ENCODE measurements at regions not wholly inside any gene's neighbourhood (a gene's known extent, or its start where the extent isn't known, plus 50 kb on each side); places are given as distances from the start of the nearest gene placed in this dataset.

GRCh38 chr12:24424376-24424775, 474.9 kb upstream of the SOX5 start:
- FAIRE-seq (no peak), DNase-seq (ENCODE audit: low spot score) (no peak), ATAC-seq (no peak)
- H3K4me3 ChIP-seq (replicated peaks in 1 of 3; ENCODE audit: insufficient read depth in 1 of 3, low read depth in 2 of 3, low read length in 3 of 3), result no peak overlapping the region
- 44% methylated on average over 2 of the region's 2 CpGs for WGBS (ENCODE audit: low lambda C conversion rate)
- no peak overlapping the region for H3K9ac ChIP-seq (ENCODE audit: insufficient read depth, low read depth, low read length)
- in situ Hi-C loops (cut with HindIII; ENCODE audit: extremely low pct_ligation_motif_present, low pct_unique_long_range_greater_than_20kb) (no loop called here), intact Hi-C loops (cut with micrococcal nuclease; ENCODE audit: unreplicated experiment) (no loop called here)
- H4K20me1 ChIP-seq (ENCODE audit: insufficient read depth, low read length), result no peaks in the 10 kb centered on the region
- no peak overlapping the region for H3K27ac ChIP-seq (ENCODE audit: extremely low read length, insufficient read depth, low read length)
- no peaks in the 10 kb centered on the region for H3K27me3 ChIP-seq (ENCODE audit: control insufficient read depth in 1 of 2, insufficient read depth in 2 of 2, low read length in 2 of 2)
- no TSS peak for BruUV-seq (replicated peaks)
- H3K9me3 ChIP-seq (ENCODE audit: low read length), result no peaks in the 10 kb centered on the region
- H3K4me1 ChIP-seq (ENCODE audit: insufficient read depth, low read length), result no peaks in the 10 kb centered on the region
- ChIA-PET POLR2A (no interaction called here), CTCF (ENCODE audit: low intra/inter-chr PET ratio, low total read pairs) (no interaction called here)
- no peaks in the 10 kb centered on the region for H3K79me2 ChIP-seq (ENCODE audit: insufficient read depth, low read length)
- TF ChIP-seq BHLHE40 (IDR thresholded peaks at IDR 0.05; ENCODE audit: low read length) (no peak), ZFP91 (CRISPR knock-in tag; IDR thresholded peaks at IDR 0.05; ENCODE audit: borderline replicate concordance) (no peak)
- H3K4me2 ChIP-seq (ENCODE audit: low read depth, low read length), result no peak overlapping the region
- no peak overlapping the region for H2AFZ ChIP-seq (ENCODE audit: low read length)
- no peaks in the 10 kb centered on the region for H3K36me3 ChIP-seq (replicated peaks in 1 of 2; ENCODE audit: control insufficient read depth in 1 of 2, insufficient read depth in 2 of 2, low read length in 2 of 2)

- WGBS (ENCODE audit: low lambda C conversion rate), result 62% methylated on average over 3 of the region's 4 CpGs
- Histone ChIP-seq H3K4me1 (ENCODE audit: insufficient read depth, low read length) (no peaks in the 10 kb centered on the region), H3K27ac (ENCODE audit: extremely low read length, insufficient read depth, low read length) (no peak overlapping the region), H3K27me3 (ENCODE audit: control insufficient read depth in 1 of 2, insufficient read depth in 2 of 2, low read length in 2 of 2) (no peaks in the 10 kb centered on the region), H3K4me2 (ENCODE audit: low read depth, low read length) (no peak overlapping the region), H4K20me1 (ENCODE audit: insufficient read depth, low read length) (no peaks in the 10 kb centered on the region), H3K4me3 (replicated peaks in 1 of 3; ENCODE audit: insufficient read depth in 1 of 3, low read depth in 2 of 3, low read length in 3 of 3) (no peak overlapping the region), H3K9ac (ENCODE audit: insufficient read depth, low read depth, low read length) (no peak overlapping the region), H2AFZ (ENCODE audit: low read length) (no peak overlapping the region), H3K79me2 (ENCODE audit: insufficient read depth, low read length) (no peaks in the 10 kb centered on the region), H3K36me3 (replicated peaks in 1 of 2; ENCODE audit: control insufficient read depth in 1 of 2, insufficient read depth in 2 of 2, low read length in 2 of 2) (no peaks in the 10 kb centered on the region), H3K9me3 (ENCODE audit: low read length) (no peaks in the 10 kb centered on the region)
- no peak for DNase-seq (ENCODE audit: low spot score)
- no peak for ATAC-seq
- no TSS peak for BruUV-seq (replicated peaks)
- CTCF ChIA-PET (ENCODE audit: low intra/inter-chr PET ratio, low total read pairs), result no interaction called here
- in situ Hi-C loops (cut with HindIII; ENCODE audit: extremely low pct_ligation_motif_present, low pct_unique_long_range_greater_than_20kb), result no loop called here
- intact Hi-C loops (cut with micrococcal nuclease; ENCODE audit: unreplicated experiment), result no loop called here
- TF ChIP-seq ZNF329 (CRISPR knock-in tag; IDR thresholded peaks at IDR 0.05; ENCODE audit: low read depth), result no peak
- no peak for TF ChIP-seq MED1 (CRISPR knock-in tag; IDR thresholded peaks at IDR 0.05)
- TF ChIP-seq RFX1 (IDR thresholded peaks at IDR 0.05), result no peak
- no peak for TF ChIP-seq PTBP1 (IDR thresholded peaks at IDR 0.05; ENCODE audit: low read depth, low read length, poor library complexity, severe bottlenecking)
- no peak for TF ChIP-seq HNRNPK (IDR thresholded peaks at IDR 0.05; ENCODE audit: low read depth, low read length, poor library complexity, severe bottlenecking)
- no peak for TF ChIP-seq ZFP1 (CRISPR knock-in tag; IDR thresholded peaks at IDR 0.05)
- no peak for TF ChIP-seq CENPX (CRISPR knock-in tag; IDR thresholded peaks at IDR 0.05)
- TF ChIP-seq ZNF660 (CRISPR knock-in tag; IDR thresholded peaks at IDR 0.05; ENCODE audit: borderline replicate concordance, low read depth), result no peak
- no peak for TF ChIP-seq ELF1 (CRISPR knock-in tag; IDR thresholded peaks at IDR 0.05)
- TF ChIP-seq ZNF878 (CRISPR knock-in tag; IDR thresholded peaks at IDR 0.05), result no peak
- no peak for TF ChIP-seq HMGA1 (CRISPR knock-in tag; conservative IDR thresholded peaks at IDR 0.05)
- TF ChIP-seq TBP (CRISPR knock-in tag; IDR thresholded peaks at IDR 0.05), result no peak
- no peak for TF ChIP-seq RFXANK (CRISPR knock-in tag; IDR thresholded peaks at IDR 0.05)
- no peak for TF ChIP-seq DMAP1 (CRISPR knock-in tag; IDR thresholded peaks at IDR 0.05)
- no peak for TF ChIP-seq PHF20 (CRISPR knock-in tag; IDR thresholded peaks at IDR 0.05)
- no peak for TF ChIP-seq PBX2 (CRISPR knock-in tag; IDR thresholded peaks at IDR 0.05)
- no peak for TF ChIP-seq ZNF530 (CRISPR knock-in tag; IDR thresholded peaks at IDR 0.05; ENCODE audit: low read depth)
- no peak for FAIRE-seq
- POLR2A ChIA-PET, result no interaction called here
These were observed 474.1 kb upstream of the SOX5 start for GRCh38 chr12:24423611-24424010.

Data from HepG2 (cell line).